ENCODE measurements at regions not wholly inside any gene's neighbourhood (a gene's known extent, or its start where the extent isn't known, plus 50 kb on each side); places are given as distances from the start of the nearest gene placed in this dataset.

DNA sequence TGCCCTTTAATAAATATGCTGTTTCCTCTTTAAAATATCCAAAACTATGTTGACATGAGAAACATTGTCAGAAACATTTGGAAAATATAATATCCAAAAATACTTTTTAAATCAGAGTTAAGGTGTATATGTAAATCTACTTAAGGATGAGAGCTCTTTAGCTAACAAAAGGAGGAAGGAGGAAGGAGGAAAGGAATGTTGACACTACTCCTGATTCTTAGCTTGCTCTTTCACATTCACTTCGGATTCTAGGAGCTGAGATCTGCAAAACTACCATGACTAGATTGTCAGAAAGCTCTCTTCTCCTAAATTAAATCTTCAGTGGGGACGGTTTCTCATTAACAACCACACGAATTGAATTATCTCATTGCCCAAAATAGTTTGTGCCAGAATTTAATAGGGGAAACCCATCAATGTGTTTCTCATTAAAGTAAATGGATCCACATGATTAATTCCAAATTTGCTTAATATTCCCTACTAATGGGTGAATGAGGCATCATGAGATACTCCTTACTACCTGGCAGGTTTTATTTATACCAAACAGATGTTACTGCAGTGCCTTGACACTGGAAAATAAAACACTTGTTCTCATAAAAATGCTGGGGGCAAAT lies 509.1 kb downstream of the MBD2 start:
- 40 to 51% (median 48%) methylated on average over 3 of the region's 3 CpGs for WGBS, 4 donors

DNA sequence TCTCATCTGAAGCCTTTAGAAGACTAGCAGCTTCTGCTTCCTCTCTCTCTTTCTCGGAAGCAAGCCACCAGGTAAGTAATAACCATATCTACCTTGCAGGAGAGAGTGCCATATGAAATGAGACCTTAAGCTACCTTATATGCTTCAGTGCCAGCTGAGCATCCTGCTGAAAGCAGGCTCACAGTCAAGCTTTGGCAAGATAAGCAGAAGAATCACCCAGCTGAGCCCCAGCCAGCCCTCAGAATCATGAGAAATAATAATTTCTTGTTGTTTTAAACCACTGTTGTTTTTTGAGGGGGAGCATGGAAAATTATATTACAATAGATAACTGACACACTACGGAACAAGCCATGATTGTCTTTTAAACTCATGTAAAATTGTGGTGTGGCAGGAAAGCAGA lies 514.4 kb downstream of the MBD2 start:
- TF ChIP-seq, protein P1, sequence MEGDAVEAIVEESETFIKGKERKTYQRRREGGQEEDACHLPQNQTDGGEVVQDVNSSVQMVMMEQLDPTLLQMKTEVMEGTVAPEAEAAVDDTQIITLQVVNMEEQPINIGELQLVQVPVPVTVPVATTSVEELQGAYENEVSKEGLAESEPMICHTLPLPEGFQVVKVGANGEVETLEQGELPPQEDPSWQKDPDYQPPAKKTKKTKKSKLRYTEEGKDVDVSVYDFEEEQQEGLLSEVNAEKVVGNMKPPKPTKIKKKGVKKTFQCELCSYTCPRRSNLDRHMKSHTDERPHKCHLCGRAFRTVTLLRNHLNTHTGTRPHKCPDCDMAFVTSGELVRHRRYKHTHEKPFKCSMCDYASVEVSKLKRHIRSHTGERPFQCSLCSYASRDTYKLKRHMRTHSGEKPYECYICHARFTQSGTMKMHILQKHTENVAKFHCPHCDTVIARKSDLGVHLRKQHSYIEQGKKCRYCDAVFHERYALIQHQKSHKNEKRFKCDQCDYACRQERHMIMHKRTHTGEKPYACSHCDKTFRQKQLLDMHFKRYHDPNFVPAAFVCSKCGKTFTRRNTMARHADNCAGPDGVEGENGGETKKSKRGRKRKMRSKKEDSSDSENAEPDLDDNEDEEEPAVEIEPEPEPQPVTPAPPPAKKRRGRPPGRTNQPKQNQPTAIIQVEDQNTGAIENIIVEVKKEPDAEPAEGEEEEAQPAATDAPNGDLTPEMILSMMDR (IDR thresholded peaks at IDR 0.05), result no peak
- no peak for TF ChIP-seq POLR2A (IDR thresholded peaks at IDR 0.05)
- H3K36me3 ChIP-seq, result no peaks in the 10 kb centered on the region
- ATAC-seq (no peak), DNase-seq (no peak)
- WGBS, 4 donors, result 70 to 84% (median 78%) methylated on average over 2 of the region's 2 CpGs
- H3K4me3 ChIP-seq, result no peak overlapping the region
- H3K9me3 ChIP-seq, result peaks cover 0 to 12% (median 0%) of the 10 kb centered on the region in 12 donors
- intact Hi-C loops (cut with DNase I), result no loop called here
- no peaks in the 10 kb centered on the region for H3K27me3 ChIP-seq
- no peaks in the 10 kb centered on the region for H3K4me1 ChIP-seq
- no peak overlapping the region for H3K27ac ChIP-seq

More for the DNA sequence above, 509.1 kb downstream of the MBD2 start:
- ATAC-seq (no peak), DNase-seq (no peak)
- H3K4me1 ChIP-seq, result no peaks in the 10 kb centered on the region
- no peak for TF ChIP-seq POLR2A (IDR thresholded peaks at IDR 0.05)
- TF ChIP-seq, protein P1 (IDR thresholded peaks at IDR 0.05), result no peak
- H3K27me3 ChIP-seq, result no peaks in the 10 kb centered on the region
- peaks cover 0 to 5% (median 0%) of the 10 kb centered on the region in 12 donors for H3K9me3 ChIP-seq
- no peak overlapping the region for H3K4me3 ChIP-seq
- intact Hi-C loops (cut with DNase I), result no loop called here
- H3K27ac ChIP-seq, result no peak overlapping the region
- no peaks in the 10 kb centered on the region for H3K36me3 ChIP-seq

DNA sequence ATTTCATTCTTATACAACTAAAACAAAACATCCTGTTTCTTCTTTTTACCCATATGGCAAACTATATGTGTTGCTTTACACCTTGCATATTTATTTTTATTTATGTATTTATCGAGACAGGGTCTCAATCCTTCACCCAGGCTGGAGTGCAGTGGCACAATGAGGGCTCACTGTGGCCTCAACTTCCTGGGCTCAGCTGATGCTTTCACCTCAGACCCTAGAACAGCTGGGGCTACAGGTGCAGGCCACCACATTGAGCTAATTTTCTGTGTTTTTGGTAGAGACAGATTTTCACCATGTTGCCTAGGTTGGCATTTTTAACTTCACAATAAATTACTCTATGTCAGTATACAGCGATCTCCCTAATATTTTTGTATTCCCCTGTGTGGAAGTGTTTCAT lies 522.0 kb downstream of the MBD2 start:
- Histone ChIP-seq H3K4me3 (no peak overlapping the region), H3K4me1 (no peaks in the 10 kb centered on the region), H3K9me3 (no peaks in the 10 kb centered on the region), H3K27me3 (no peaks in the 10 kb centered on the region), H3K36me3 (no peaks in the 10 kb centered on the region), H3K27ac (no peak overlapping the region)
- no peak for TF ChIP-seq POLR2A (IDR thresholded peaks at IDR 0.05)
- TF ChIP-seq, protein P1 (IDR thresholded peaks at IDR 0.05), result no peak
- DNase-seq (no peak), ATAC-seq (no peak)
- intact Hi-C loops (cut with DNase I), result loop anchor here in 4 of 10 donors (5.0 to 10.0 kb wide), 2 partner anchors 412 to 415 kb away; no protein-coding TSS in a partner anchor
- 86 to 93% (median 89%) methylated on average over 2 of the region's 2 CpGs for WGBS, 4 donors

DNA sequence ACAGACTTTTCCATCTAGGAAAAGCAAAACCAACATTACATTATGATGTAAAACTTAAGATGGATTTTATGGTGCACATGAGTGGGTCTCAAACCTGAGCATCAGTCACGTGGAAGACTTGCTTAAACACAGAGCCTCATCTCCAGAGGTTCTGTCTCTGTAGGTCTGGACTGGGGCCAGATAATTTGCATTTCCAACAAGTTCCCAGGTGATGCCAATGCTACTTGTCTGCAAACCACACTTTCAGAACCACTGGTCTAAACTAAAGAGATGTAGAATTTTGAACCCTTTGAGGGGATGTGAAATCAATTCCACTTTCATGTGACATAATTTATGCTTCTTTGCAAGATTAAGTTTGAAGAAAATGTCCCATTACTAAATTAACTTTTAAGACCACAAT lies 522.8 kb downstream of the MBD2 start:
- intact Hi-C loops (cut with DNase I), result loop anchor here in 4 of 10 donors (5.0 to 10.0 kb wide), 2 partner anchors 413 to 416 kb away; no protein-coding TSS in a partner anchor
- TF ChIP-seq, protein P1 (IDR thresholded peaks at IDR 0.05), result no peak
- no peaks in the 10 kb centered on the region for H3K36me3 ChIP-seq
- H3K27me3 ChIP-seq, result no peaks in the 10 kb centered on the region
- no peak overlapping the region for H3K4me3 ChIP-seq
- no peak overlapping the region for H3K27ac ChIP-seq
- DNase-seq (no peak), ATAC-seq (no peak)
- H3K9me3 ChIP-seq, result no peaks in the 10 kb centered on the region
- no peaks in the 10 kb centered on the region for H3K4me1 ChIP-seq
- WGBS, 4 donors, result 62 to 75% (median 67%) methylated on average over 1 of the region's 1 CpG
